DMS 273 (cell line): ENCODE measurements at regions not wholly inside any gene's neighbourhood (a gene's known extent, or its start where the extent isn't known, plus 50 kb on each side); places are given as distances from the start of the nearest gene placed in this dataset.

Source experiments
- DNase-seq: peaks from one replicate; lab custom pipeline; 2025; ENCODE audit not compliant: unreplicated experiment; lab: John Stamatoyannopoulos, UW

GRCh38 chr14:76599559-76600287, 161.5 kb upstream of the VASH1 start:
- DNase-seq: peak; percentile 91

GRCh38 chr14:76603713-76604112, 157.6 kb upstream of the VASH1 start:
- no peak for DNase-seq

- no peak for DNase-seq
Observed at GRCh38 chr14:76607510-76607909, 153.8 kb upstream of the VASH1 start.

GRCh38 chr14:76612654-76613053, 148.6 kb upstream of the VASH1 start:
- DNase-seq: no peak

- DNase-seq: no peak
Observed at GRCh38 chr14:76613616-76614015, 147.7 kb upstream of the VASH1 start.

- DNase-seq: no peak
Observed at GRCh38 chr14:76615331-76615730, 145.9 kb upstream of the VASH1 start.

- no peak for DNase-seq
Observed at GRCh38 chr14:76617440-76617839, 143.8 kb upstream of the VASH1 start.

- no peak for DNase-seq
Observed at GRCh38 chr14:76636602-76637001, 124.7 kb upstream of the VASH1 start.

GRCh38 chr14:76638841-76639240, 122.4 kb upstream of the VASH1 start:
- DNase-seq: peak; percentile 20

- DNase-seq: no peak
Observed at GRCh38 chr14:76639606-76640229, 121.5 kb upstream of the VASH1 start.

- peak; percentile 42 for DNase-seq
Observed at GRCh38 chr14:76640923-76641395, 120.3 kb upstream of the VASH1 start.

- DNase-seq: no peak
Observed at GRCh38 chr14:76641541-76641940, 119.7 kb upstream of the VASH1 start.

GRCh38 chr14:76643887-76644286, 117.4 kb upstream of the VASH1 start:
- DNase-seq: no peak

GRCh38 chr14:76644855-76645518, 116.3 kb upstream of the VASH1 start:
- DNase-seq: peak; percentile 85

GRCh38 chr14:76647697-76648298, 113.5 kb upstream of the VASH1 start:
- DNase-seq: peak; percentile 78

GRCh38 chr14:76651410-76652055, 109.7 kb upstream of the VASH1 start:
- peak; percentile 32 for DNase-seq

- no peak for DNase-seq
Observed at GRCh38 chr14:76653875-76654572, 107.2 kb upstream of the VASH1 start.

GRCh38 chr14:76654573-76655108, 106.6 kb upstream of the VASH1 start:
- DNase-seq: no peak

- DNase-seq: no peak
Observed at GRCh38 chr14:76655331-76655730, 105.9 kb upstream of the VASH1 start.

GRCh38 chr14:76656592-76656991, 104.7 kb upstream of the VASH1 start:
- DNase-seq: no peak
